ENCODE measurements at regions not wholly inside any gene's neighbourhood (a gene's known extent, or its start where the extent isn't known, plus 50 kb on each side); places are given as distances from the start of the nearest gene placed in this dataset.

GRCh38 chr11:110892741-110893285 is 180.6 kb upstream of the ARHGAP20 start:
- intact Hi-C loops (cut with DNase I; ENCODE audit: low total_unique reads), result no loop called here

GRCh38 chr11:110891411-110891810 is 179.2 kb upstream of the ARHGAP20 start:
- no peak for DNase-seq
- no peaks in the 10 kb centered on the region for H3K36me3 ChIP-seq (ENCODE audit: low read depth, missing control alignments)
- H3K4me3 ChIP-seq, result no peak overlapping the region
- no peaks in the 10 kb centered on the region for H3K9me3 ChIP-seq
- H3K27ac ChIP-seq, result no peak overlapping the region
- intact Hi-C loops (cut with DNase I; ENCODE audit: low total_unique reads), result no loop called here
- 95 to 96% methylated on average over 1 of the region's 1 CpG for WGBS, 2 donors
- no peaks in the 10 kb centered on the region for H3K27me3 ChIP-seq
- no peaks in the 10 kb centered on the region for H3K4me1 ChIP-seq
- TF ChIP-seq CTCF (IDR thresholded peaks at IDR 0.05) (no peak), POLR2A (IDR thresholded peaks at IDR 0.05) (no peak)

More at GRCh38 chr11:110892741-110893285, 180.6 kb upstream of the ARHGAP20 start:
- Histone ChIP-seq H3K4me3 (no peak overlapping the region), H3K36me3 (ENCODE audit: low read depth, missing control alignments) (no peaks in the 10 kb centered on the region), H3K27ac (no peak overlapping the region), H3K4me1 (no peaks in the 10 kb centered on the region), H3K9me3 (no peaks in the 10 kb centered on the region), H3K27me3 (no peaks in the 10 kb centered on the region)
- WGBS, 2 donors, result 70 to 76% methylated on average over 4 of the region's 4 CpGs
- DNase-seq, result no peak
- TF ChIP-seq CTCF (IDR thresholded peaks at IDR 0.05) (no peak), POLR2A (IDR thresholded peaks at IDR 0.05) (no peak)

- H3K27ac ChIP-seq, result no peak overlapping the region
- H3K4me3 ChIP-seq, result no peak overlapping the region
- no peaks in the 10 kb centered on the region for H3K27me3 ChIP-seq
- no peaks in the 10 kb centered on the region for H3K4me1 ChIP-seq
- TF ChIP-seq POLR2A (IDR thresholded peaks at IDR 0.05) (no peak), CTCF (IDR thresholded peaks at IDR 0.05) (no peak)
- intact Hi-C loops (cut with DNase I; ENCODE audit: low total_unique reads), result no loop called here
- DNase-seq, result no peak
- H3K36me3 ChIP-seq (ENCODE audit: low read depth, missing control alignments), result no peaks in the 10 kb centered on the region
- H3K9me3 ChIP-seq, result no peaks in the 10 kb centered on the region
These were observed 178.8 kb upstream of the ARHGAP20 start for GRCh38 chr11:110890995-110891394.

GRCh38 chr11:110886288-110886970 is 174.2 kb upstream of the ARHGAP20 start:
- TF ChIP-seq CTCF (IDR thresholded peaks at IDR 0.05) (no peak), POLR2A (IDR thresholded peaks at IDR 0.05) (no peak)
- Histone ChIP-seq H3K4me3 (no peak overlapping the region), H3K4me1 (no peaks in the 10 kb centered on the region), H3K27ac (no peak overlapping the region), H3K27me3 (no peaks in the 10 kb centered on the region), H3K9me3 (no peaks in the 10 kb centered on the region), H3K36me3 (ENCODE audit: low read depth, missing control alignments) (no peaks in the 10 kb centered on the region)
- WGBS, 2 donors, result 66 to 70% methylated on average over 3 of the region's 3 CpGs
- intact Hi-C loops (cut with DNase I; ENCODE audit: low total_unique reads), result no loop called here
- DNase-seq, result no peak

GRCh38 chr11:110883256-110883655 is 171.0 kb upstream of the ARHGAP20 start:
- Histone ChIP-seq H3K4me3 (no peak overlapping the region), H3K36me3 (ENCODE audit: low read depth, missing control alignments) (no peaks in the 10 kb centered on the region), H3K27me3 (no peaks in the 10 kb centered on the region), H3K4me1 (no peaks in the 10 kb centered on the region), H3K9me3 (no peaks in the 10 kb centered on the region), H3K27ac (no peak overlapping the region)
- TF ChIP-seq POLR2A (IDR thresholded peaks at IDR 0.05), result no peak
- no peak for TF ChIP-seq CTCF (IDR thresholded peaks at IDR 0.05)
- intact Hi-C loops (cut with DNase I; ENCODE audit: low total_unique reads), result no loop called here
- no peak for DNase-seq
- WGBS, 2 donors, result 61 to 64% methylated on average over 3 of the region's 3 CpGs

Measured in testis (tissue), 2 donors.